ENCODE measurements at regions not wholly inside any gene's neighbourhood (a gene's known extent, or its start where the extent isn't known, plus 50 kb on each side); places are given as distances from the start of the nearest gene placed in this dataset.

DNA sequence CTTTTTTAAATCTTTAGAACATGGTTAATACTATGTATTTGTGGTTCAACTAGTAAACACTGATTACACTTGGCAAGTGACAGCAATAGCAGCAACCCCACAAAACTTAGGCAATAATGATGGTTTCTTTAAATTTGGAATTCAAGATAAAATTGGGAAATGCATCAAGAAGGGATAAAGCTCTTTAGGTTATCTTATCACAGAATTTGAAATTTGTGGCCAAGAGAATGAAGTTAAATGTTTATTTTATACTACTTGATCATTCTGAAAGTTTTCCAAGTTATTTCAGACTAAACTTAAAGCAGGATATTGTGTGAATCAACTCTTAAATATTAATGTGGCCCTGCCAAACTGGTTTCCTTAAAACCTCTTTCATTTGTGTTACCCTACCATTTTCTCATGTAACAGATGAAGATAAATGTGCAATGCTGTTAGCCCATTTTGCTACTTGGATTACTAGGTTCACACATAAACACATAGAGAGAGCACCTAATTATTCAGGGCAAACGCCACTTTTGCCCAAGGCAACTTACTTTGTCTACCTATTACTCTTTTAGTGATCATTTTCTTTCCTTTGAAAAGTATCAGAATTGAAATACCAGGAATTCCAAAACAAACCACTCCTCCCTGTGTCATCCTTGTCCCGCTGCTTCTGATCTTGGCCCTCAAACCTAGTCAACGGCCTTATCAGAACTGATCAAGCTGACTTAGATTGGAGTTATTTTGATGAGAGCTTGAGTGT is 186.7 kb upstream of the TENT5A start:
- no peak overlapping the region for H3K4me3 ChIP-seq (ENCODE audit: low read depth, low read length)
- CTCF ChIA-PET = no interaction called here
- TF ChIP-seq ZNF174 (tag by site-specific recombination; IDR thresholded peaks at IDR 0.05) (0 out of 2 replicates have a peak, but pooled peaks have one; percentile 10), PBX3 (CRISPR knock-in tag; IDR thresholded peaks at IDR 0.05) (no peak), ZNF214 (tag by site-specific recombination; IDR thresholded peaks at IDR 0.05; ENCODE audit: borderline replicate concordance) (no peak), KLF16 (tag by site-specific recombination; IDR thresholded peaks at IDR 0.05) (no peak), ZSCAN5A (tag by site-specific recombination; IDR thresholded peaks at IDR 0.05) (no peak)
- H3K4me1 ChIP-seq (ENCODE audit: control insufficient read depth, insufficient read depth, low read length) = no peaks in the 10 kb centered on the region
- H3K36me3 ChIP-seq (ENCODE audit: control insufficient read depth in 2 of 2, insufficient read depth in 1 of 2, low read length in 2 of 2) = no peaks in the 10 kb centered on the region
- H3K9me3 ChIP-seq (ENCODE audit: control insufficient read depth, insufficient read depth, low read depth, low read length) = no peaks in the 10 kb centered on the region
- POLR2A ChIA-PET = interaction anchor here (1.0 to 1.4 kb wide), 2 partner anchors 185 to 186 kb away, joined by 3 to 4 read pairs; partner anchors contain the start of gene TENT5A
- H3K27ac ChIP-seq (ENCODE audit: extremely low read depth, low read depth, low read length) = no peak overlapping the region

- Histone ChIP-seq H3K36me3 (ENCODE audit: control insufficient read depth in 2 of 2, insufficient read depth in 1 of 2, low read length in 2 of 2) (no peaks in the 10 kb centered on the region), H3K9me3 (ENCODE audit: control insufficient read depth, insufficient read depth, low read depth, low read length) (no peaks in the 10 kb centered on the region), H3K4me3 (ENCODE audit: low read depth, low read length) (no peak overlapping the region), H3K27ac (ENCODE audit: extremely low read depth, low read depth, low read length) (no peak overlapping the region), H3K4me1 (ENCODE audit: control insufficient read depth, insufficient read depth, low read length) (no peaks in the 10 kb centered on the region)
- ChIA-PET CTCF (interaction anchor here (0.8 kb wide), 1 partner anchor 12 kb away, joined by 3 read pairs; no protein-coding TSS in a partner anchor), POLR2A (no interaction called here)
- TF ChIP-seq PRDM1 (tag by site-specific recombination; IDR thresholded peaks at IDR 0.05) = peak; percentile 70
- TF ChIP-seq SP7 (tag by site-specific recombination; IDR thresholded peaks at IDR 0.05) = peak; percentile 54; the same call in 1 of the 2 replicates
- no peak for TF ChIP-seq ZNF776 (tag by site-specific recombination; IDR thresholded peaks at IDR 0.05; ENCODE audit: borderline replicate concordance)
- TF ChIP-seq, protein P1, sequence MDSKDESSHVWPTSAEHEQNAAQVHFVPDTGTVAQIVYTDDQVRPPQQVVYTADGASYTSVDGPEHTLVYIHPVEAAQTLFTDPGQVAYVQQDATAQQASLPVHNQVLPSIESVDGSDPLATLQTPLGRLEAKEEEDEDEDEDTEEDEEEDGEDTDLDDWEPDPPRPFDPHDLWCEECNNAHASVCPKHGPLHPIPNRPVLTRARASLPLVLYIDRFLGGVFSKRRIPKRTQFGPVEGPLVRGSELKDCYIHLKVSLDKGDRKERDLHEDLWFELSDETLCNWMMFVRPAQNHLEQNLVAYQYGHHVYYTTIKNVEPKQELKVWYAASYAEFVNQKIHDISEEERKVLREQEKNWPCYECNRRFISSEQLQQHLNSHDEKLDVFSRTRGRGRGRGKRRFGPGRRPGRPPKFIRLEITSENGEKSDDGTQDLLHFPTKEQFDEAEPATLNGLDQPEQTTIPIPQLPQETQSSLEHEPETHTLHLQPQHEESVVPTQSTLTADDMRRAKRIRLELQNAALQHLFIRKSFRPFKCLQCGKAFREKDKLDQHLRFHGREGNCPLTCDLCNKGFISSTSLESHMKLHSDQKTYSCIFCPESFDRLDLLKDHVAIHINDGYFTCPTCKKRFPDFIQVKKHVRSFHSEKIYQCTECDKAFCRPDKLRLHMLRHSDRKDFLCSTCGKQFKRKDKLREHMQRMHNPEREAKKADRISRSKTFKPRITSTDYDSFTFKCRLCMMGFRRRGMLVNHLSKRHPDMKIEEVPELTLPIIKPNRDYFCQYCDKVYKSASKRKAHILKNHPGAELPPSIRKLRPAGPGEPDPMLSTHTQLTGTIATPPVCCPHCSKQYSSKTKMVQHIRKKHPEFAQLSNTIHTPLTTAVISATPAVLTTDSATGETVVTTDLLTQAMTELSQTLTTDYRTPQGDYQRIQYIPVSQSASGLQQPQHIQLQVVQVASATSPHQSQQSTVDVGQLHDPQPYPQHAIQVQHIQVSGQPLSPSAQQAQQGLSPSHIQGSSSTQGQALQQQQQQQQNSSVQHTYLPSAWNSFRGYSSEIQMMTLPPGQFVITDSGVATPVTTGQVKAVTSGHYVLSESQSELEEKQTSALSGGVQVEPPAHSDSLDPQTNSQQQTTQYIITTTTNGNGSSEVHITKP (tag by site-specific recombination; IDR thresholded peaks at IDR 0.05) = peak; percentile 48
- TF ChIP-seq ZNF558 (tag by site-specific recombination; IDR thresholded peaks at IDR 0.05) = peak; percentile 48; the same call in 1 of the 2 replicates
- peak; percentile 59 for TF ChIP-seq ZBTB21 (tag by site-specific recombination; IDR thresholded peaks at IDR 0.05)
- TF ChIP-seq YY1 (tag by site-specific recombination; IDR thresholded peaks at IDR 0.05) = no peak
- TF ChIP-seq ZNF214 (tag by site-specific recombination; IDR thresholded peaks at IDR 0.05; ENCODE audit: borderline replicate concordance) = no peak
- TF ChIP-seq SP2 (tag by site-specific recombination; IDR thresholded peaks at IDR 0.05) = no peak
- TF ChIP-seq, protein P2, sequence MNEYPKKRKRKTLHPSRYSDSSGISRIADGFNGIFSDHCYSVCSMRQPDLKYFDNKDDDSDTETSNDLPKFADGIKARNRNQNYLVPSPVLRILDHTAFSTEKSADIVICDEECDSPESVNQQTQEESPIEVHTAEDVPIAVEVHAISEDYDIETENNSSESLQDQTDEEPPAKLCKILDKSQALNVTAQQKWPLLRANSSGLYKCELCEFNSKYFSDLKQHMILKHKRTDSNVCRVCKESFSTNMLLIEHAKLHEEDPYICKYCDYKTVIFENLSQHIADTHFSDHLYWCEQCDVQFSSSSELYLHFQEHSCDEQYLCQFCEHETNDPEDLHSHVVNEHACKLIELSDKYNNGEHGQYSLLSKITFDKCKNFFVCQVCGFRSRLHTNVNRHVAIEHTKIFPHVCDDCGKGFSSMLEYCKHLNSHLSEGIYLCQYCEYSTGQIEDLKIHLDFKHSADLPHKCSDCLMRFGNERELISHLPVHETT (tag by site-specific recombination; IDR thresholded peaks at IDR 0.05) = peak; percentile 70; the same call in 1 of the 2 replicates
- peak; percentile 55; the same call in 1 of the 2 replicates for TF ChIP-seq ZFP37 (tag by site-specific recombination; IDR thresholded peaks at IDR 0.05)
- peak; percentile 92 for TF ChIP-seq SCRT2 (tag by site-specific recombination; IDR thresholded peaks at IDR 0.05)
- no peak for TF ChIP-seq ZBTB48 (tag by site-specific recombination; IDR thresholded peaks at IDR 0.05)
- peak; percentile 82 for TF ChIP-seq ZNF660 (tag by site-specific recombination; IDR thresholded peaks at IDR 0.05)
- no peak for TF ChIP-seq ZNF521 (tag by site-specific recombination; IDR thresholded peaks at IDR 0.05)
- no peak for TF ChIP-seq ZBTB20 (tag by site-specific recombination; IDR thresholded peaks at IDR 0.05)
Measured at GRCh38 chr6:81938014-81938856, 185.8 kb upstream of the TENT5A start.

Data from HEK293 (cell line).